ENCODE measurements at regions not wholly inside any gene's neighbourhood (a gene's known extent, or its start where the extent isn't known, plus 50 kb on each side); places are given as distances from the start of the nearest gene placed in this dataset.

DNA sequence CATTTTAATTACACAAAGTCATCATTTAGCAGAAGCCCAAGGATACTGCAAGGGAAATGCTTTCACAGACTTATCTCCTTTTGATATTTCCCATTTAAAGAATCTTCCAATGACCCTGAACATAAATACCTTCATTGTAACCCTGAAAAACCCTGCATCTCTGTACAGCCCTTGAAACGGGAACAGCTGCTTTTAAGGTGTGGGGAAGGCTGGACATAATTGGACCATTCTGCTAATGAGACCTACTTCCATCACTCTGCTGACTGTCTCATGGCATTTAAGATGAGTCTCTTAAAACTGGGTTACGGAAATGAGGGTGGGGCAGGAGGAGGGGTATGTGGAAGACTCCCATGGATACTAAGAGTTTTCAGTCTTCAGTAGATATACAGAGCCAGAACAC, 485.8 kb downstream of the BRINP1 start:
- no peak for TF ChIP-seq TAF1 (IDR thresholded peaks at IDR 0.05; ENCODE audit: borderline replicate concordance, low read depth, low read length)
- TF ChIP-seq, protein P1, sequence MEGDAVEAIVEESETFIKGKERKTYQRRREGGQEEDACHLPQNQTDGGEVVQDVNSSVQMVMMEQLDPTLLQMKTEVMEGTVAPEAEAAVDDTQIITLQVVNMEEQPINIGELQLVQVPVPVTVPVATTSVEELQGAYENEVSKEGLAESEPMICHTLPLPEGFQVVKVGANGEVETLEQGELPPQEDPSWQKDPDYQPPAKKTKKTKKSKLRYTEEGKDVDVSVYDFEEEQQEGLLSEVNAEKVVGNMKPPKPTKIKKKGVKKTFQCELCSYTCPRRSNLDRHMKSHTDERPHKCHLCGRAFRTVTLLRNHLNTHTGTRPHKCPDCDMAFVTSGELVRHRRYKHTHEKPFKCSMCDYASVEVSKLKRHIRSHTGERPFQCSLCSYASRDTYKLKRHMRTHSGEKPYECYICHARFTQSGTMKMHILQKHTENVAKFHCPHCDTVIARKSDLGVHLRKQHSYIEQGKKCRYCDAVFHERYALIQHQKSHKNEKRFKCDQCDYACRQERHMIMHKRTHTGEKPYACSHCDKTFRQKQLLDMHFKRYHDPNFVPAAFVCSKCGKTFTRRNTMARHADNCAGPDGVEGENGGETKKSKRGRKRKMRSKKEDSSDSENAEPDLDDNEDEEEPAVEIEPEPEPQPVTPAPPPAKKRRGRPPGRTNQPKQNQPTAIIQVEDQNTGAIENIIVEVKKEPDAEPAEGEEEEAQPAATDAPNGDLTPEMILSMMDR (IDR thresholded peaks at IDR 0.05 in 2 of 3, conservative IDR thresholded peaks at IDR 0.05 in 1 of 3; ENCODE audit: control insufficient read depth in 2 of 3, extremely low read depth in 1 of 3, insufficient read depth in 1 of 3, low read depth in 3 of 3, low read length in 3 of 3): no peak
- TF ChIP-seq RCOR1 (conservative IDR thresholded peaks at IDR 0.05; ENCODE audit: low read depth, low read length): no peak
- no peak for TF ChIP-seq EP300 (IDR thresholded peaks at IDR 0.05; ENCODE audit: borderline replicate concordance in 1 of 2, control insufficient read depth in 1 of 2, low read depth in 2 of 2, low read length in 2 of 2)
- no peak for TF ChIP-seq ZNF274 (IDR thresholded peaks at IDR 0.05; ENCODE audit: insufficient read depth, insufficient read length)
- TF ChIP-seq STAT1 (conservative IDR thresholded peaks at IDR 0.05): no peak
- TF ChIP-seq POLR2AphosphoS5 (IDR thresholded peaks at IDR 0.05; ENCODE audit: low read length): no peak
- no peak for TF ChIP-seq ATF3 (IDR thresholded peaks at IDR 0.05; ENCODE audit: borderline replicate concordance, extremely low read depth, low read depth, low read length)
- no peak for TF ChIP-seq SREBF1 (IDR thresholded peaks at IDR 0.05; ENCODE audit: low read length)
- no peak for TF ChIP-seq POLR2AphosphoS2 (IDR thresholded peaks at IDR 0.05; ENCODE audit: low read depth, low read length)
- TF ChIP-seq RFX5 (IDR thresholded peaks at IDR 0.05; ENCODE audit: low read depth, low read length): no peak
- no peak for TF ChIP-seq CHD4 (IDR thresholded peaks at IDR 0.05)

All from GM12878 (cell line).